ENCODE measurements at regions not wholly inside any gene's neighbourhood (a gene's known extent, or its start where the extent isn't known, plus 50 kb on each side); places are given as distances from the start of the nearest gene placed in this dataset.
A peak's percentile ranks its signal among the peaks of the same experiment; 100 is the strongest.

GRCh38 chr18:46398005-46398404, 259.0 kb downstream of the LOXHD1 start:
- H3K4me3 ChIP-seq (ENCODE audit: low read depth, low read length): no peak overlapping the region
- TF ChIP-seq, protein P1, sequence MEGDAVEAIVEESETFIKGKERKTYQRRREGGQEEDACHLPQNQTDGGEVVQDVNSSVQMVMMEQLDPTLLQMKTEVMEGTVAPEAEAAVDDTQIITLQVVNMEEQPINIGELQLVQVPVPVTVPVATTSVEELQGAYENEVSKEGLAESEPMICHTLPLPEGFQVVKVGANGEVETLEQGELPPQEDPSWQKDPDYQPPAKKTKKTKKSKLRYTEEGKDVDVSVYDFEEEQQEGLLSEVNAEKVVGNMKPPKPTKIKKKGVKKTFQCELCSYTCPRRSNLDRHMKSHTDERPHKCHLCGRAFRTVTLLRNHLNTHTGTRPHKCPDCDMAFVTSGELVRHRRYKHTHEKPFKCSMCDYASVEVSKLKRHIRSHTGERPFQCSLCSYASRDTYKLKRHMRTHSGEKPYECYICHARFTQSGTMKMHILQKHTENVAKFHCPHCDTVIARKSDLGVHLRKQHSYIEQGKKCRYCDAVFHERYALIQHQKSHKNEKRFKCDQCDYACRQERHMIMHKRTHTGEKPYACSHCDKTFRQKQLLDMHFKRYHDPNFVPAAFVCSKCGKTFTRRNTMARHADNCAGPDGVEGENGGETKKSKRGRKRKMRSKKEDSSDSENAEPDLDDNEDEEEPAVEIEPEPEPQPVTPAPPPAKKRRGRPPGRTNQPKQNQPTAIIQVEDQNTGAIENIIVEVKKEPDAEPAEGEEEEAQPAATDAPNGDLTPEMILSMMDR (IDR thresholded peaks at IDR 0.05; ENCODE audit: low read depth, low read length): no peak
- TF ChIP-seq, protein P2, sequence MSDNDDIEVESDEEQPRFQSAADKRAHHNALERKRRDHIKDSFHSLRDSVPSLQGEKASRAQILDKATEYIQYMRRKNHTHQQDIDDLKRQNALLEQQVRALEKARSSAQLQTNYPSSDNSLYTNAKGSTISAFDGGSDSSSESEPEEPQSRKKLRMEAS (IDR thresholded peaks at IDR 0.05; ENCODE audit: low read depth, low read length): no peak
- TF ChIP-seq POLR2A (IDR thresholded peaks at IDR 0.05; ENCODE audit: extremely low read depth, insufficient read length) (no peak), MYC (IDR thresholded peaks at IDR 0.05; ENCODE audit: low read depth, low read length) (no peak)
- no peak for DNase-seq (ENCODE audit: low read depth)

DNA sequence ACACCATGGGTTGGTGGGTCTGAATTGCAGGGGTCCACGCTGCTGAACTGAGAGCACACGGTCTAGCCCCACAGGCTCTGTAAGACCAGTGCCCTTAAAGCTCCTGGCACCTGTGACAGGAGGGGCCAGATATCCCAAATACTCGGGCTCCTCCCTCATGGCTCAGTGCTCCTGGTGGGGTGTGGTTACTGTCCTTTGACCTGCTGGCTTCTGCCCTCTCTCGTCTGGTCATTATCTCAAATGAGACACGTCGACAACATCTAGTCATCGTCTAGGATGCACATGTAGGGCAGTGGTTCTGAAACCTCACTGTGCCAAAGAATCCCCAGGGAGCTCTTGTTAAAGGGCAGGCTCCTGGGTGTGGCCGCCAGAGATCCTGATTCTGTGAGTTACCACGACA, 258.4 kb downstream of the LOXHD1 start:
- no peak overlapping the region for H3K4me3 ChIP-seq (ENCODE audit: low read depth, low read length)
- DNase-seq (ENCODE audit: low read depth): peak; percentile 42
- no peak for TF ChIP-seq MYC (IDR thresholded peaks at IDR 0.05; ENCODE audit: low read depth, low read length)
- TF ChIP-seq, protein P1 (IDR thresholded peaks at IDR 0.05; ENCODE audit: low read depth, low read length): no peak
- TF ChIP-seq, protein P2 (IDR thresholded peaks at IDR 0.05; ENCODE audit: low read depth, low read length): no peak

DNA sequence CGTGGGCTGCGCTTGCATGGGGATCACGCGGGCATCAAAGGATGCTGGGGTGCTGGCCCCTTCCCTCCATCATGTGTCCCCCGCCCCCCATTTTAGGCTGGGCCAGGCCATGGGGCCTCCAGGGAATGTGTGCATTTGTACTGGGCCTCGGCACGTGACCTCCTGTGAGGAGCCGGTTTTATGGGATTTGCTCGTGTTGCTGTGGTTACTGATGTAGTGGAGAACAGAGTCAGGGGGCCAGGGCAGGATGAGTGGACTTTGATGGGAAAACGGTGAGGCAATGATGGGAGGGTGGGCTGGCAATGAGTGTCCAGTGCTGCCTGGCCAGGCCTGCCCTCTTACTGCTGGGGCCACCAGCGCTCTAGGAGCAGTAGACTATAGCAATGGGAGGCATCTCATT, 257.7 kb downstream of the LOXHD1 start:
- no peak for DNase-seq (ENCODE audit: low read depth)
- TF ChIP-seq, protein P2 (IDR thresholded peaks at IDR 0.05; ENCODE audit: low read depth, low read length): no peak
- TF ChIP-seq, protein P1 (IDR thresholded peaks at IDR 0.05; ENCODE audit: low read depth, low read length): no peak
- TF ChIP-seq POLR2A (IDR thresholded peaks at IDR 0.05; ENCODE audit: extremely low read depth, insufficient read length): no peak
- TF ChIP-seq MYC (IDR thresholded peaks at IDR 0.05; ENCODE audit: low read depth, low read length): no peak
- H3K4me3 ChIP-seq (ENCODE audit: low read depth, low read length): no peak overlapping the region

DNA sequence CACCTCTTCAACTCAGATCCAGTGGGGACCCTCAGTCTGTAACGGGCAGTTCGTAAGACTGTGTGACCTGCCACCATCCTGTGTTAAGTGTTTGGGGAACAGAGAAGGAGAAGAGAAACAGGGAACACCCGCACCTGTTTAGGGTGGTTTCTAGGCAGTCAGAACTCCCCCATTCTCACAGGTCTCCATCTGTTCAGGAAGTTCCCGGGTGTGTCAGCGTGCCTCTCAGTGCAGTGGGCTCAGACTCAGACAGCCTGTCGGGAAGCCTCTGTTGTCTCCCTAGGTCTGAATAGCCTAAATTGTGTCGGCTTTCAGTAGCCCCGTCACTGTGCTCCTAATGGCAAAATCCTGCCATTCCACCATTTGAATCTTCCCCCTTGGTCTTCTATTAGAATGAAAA, 256.6 kb downstream of the LOXHD1 start:
- no peak for TF ChIP-seq MYC (IDR thresholded peaks at IDR 0.05; ENCODE audit: low read depth, low read length)
- TF ChIP-seq, protein P2 (IDR thresholded peaks at IDR 0.05; ENCODE audit: low read depth, low read length): no peak
- TF ChIP-seq POLR2A (IDR thresholded peaks at IDR 0.05; ENCODE audit: extremely low read depth, insufficient read length): no peak
- TF ChIP-seq, protein P1 (IDR thresholded peaks at IDR 0.05; ENCODE audit: low read depth, low read length): no peak
- DNase-seq (ENCODE audit: low read depth): no peak

DNA sequence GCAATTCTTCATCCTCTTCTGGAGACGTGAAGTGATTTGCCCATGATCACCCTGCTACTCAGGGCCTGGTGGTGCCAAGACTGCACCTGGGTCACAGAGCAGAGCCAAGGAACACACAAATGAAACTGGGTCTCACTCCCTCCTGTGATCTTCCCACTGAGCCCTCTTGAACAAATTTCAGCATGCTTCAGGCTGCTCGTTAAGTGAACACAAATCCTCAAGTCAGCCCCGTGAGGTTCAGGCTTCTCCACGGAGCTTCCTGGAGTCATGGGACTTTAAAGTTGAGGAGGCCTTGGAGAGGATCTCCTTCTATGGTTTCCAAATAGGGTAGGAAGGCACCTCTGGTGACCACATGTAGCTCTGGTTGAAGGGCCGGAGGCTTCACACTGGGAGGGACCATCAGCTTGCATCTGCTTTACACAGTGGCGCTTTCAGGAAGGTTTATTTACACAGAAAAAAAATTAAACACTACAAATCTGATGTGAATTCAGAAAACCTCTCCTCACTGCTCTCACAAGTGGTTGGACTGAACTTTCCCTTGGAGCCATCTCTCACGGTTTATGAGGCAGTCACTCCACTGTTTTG, 255.4 kb downstream of the LOXHD1 start:
- H3K4me3 ChIP-seq (ENCODE audit: low read depth, low read length): no peak overlapping the region
- no peak for DNase-seq (ENCODE audit: low read depth)
- TF ChIP-seq, protein P2 (IDR thresholded peaks at IDR 0.05; ENCODE audit: low read depth, low read length): no peak

More for the DNA sequence above, 256.6 kb downstream of the LOXHD1 start:
- no peak overlapping the region for H3K4me3 ChIP-seq (ENCODE audit: low read depth, low read length)

DNA sequence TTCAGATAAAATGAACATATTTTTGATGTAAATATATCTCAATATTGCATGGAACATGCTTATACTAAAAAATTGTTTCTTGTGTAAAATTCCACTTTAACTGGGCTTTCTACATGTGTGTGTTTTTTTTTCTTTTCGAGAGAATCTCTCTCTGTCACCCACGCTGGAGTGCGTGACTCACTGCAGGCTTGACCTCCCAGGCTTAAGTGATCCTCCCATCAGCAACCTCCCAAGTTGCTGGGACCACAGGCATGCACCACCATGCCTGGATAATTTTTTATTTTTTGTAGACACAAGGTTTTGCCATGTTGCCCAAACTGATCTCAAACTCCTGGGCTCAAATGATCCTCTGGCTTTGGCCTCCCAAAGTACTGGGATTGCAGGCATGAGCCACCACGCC, 254.6 kb downstream of the LOXHD1 start:
- DNase-seq (ENCODE audit: low read depth): no peak
- TF ChIP-seq MYC (IDR thresholded peaks at IDR 0.05; ENCODE audit: low read depth, low read length): no peak
- TF ChIP-seq POLR2A (IDR thresholded peaks at IDR 0.05; ENCODE audit: extremely low read depth, insufficient read length): no peak
- TF ChIP-seq, protein P2 (IDR thresholded peaks at IDR 0.05; ENCODE audit: low read depth, low read length): no peak
- TF ChIP-seq, protein P1 (IDR thresholded peaks at IDR 0.05; ENCODE audit: low read depth, low read length): no peak
- H3K4me3 ChIP-seq (ENCODE audit: low read depth, low read length): no peak overlapping the region
